B cell (primary cell): ENCODE measurements at regions not wholly inside any gene's neighbourhood (a gene's known extent, or its start where the extent isn't known, plus 50 kb on each side); places are given as distances from the start of the nearest gene placed in this dataset.
"Not testable (repeated sequence)": the region's sequence is repeated elsewhere in the genome, so short reads cannot be mapped to it uniquely, and the experiment has no call there.

Experiments used
- ATAC-seq: fragments of 200-7000 bp; cut with Tn5 transposase; one replicate; pipeline ENCODE4 v1.10.0; 2021; ENCODE audit warnings: low read depth, mild to moderate bottlenecking, moderate number of reproducible peaks, moderate library complexity
- CTCF ChIA-PET: fragments of 350-600 bp; sonication (Branson Sonifier 250); formaldehyde crosslinking; loops from one replicate; lab custom pipeline; 2021; ENCODE audit warnings: antibody characterized with exemption, inconsistent platforms; lab: Charles Lee
- POLR2A ChIA-PET: fragments of 350-600 bp; sonication (Branson Sonifier 250); formaldehyde crosslinking; loops from one replicate; lab custom pipeline; 2021; ENCODE audit warnings: antibody characterized with exemption; lab: Charles Lee
- DNase-seq: peaks from one replicate; pipeline ENCODE4 v3.0.0; 2013
- H2AFZ ChIP-seq: 2 replicates; pipeline ENCODE4 v1.6.1; 2012; ENCODE audit warnings: mild to moderate bottlenecking, low read depth, low read length; ENCODE audit not compliant: insufficient read depth, poor library complexity, severe bottlenecking
- H3K27ac ChIP-seq, 2 donors: 1 replicate in 1 of 2; 2 replicates in 1 of 2; pipeline ENCODE4 v1.5.1; 2012 to 2013; ENCODE audit warnings: low read length in 2 of 2, mild to moderate bottlenecking in 2 of 2, moderate library complexity in 1 of 2
- H3K27me3 ChIP-seq, 4 experiments: fragments of 200-600 bp in 1 of 4; sonication (generic) in 1 of 4; replicated peaks in 1 of 4; 1 replicate in 2 of 4; 2 replicates in 2 of 4; pipeline versions ENCODE4 v1.6.1 to v1.7.0; 2013 to 2016; ENCODE audit warnings: low read length in 3 of 4, mild to moderate bottlenecking in 2 of 4, mixed read lengths in 1 of 4, moderate library complexity in 1 of 4; ENCODE audit not compliant: insufficient read depth in 4 of 4, control insufficient read depth in 3 of 4; ENCODE audit errors: control extremely low read depth in 1 of 4
- H3K36me3 ChIP-seq, 2 experiments: replicated peaks in 1 of 2; 1 replicate in 1 of 2; 2 replicates in 1 of 2; pipeline versions ENCODE4 v1.6.1 to v1.7.1; 2013; ENCODE audit warnings: low read length in 1 of 2; ENCODE audit not compliant: insufficient read depth in 2 of 2, control insufficient read depth in 1 of 2; ENCODE audit errors: control extremely low read depth in 1 of 2, extremely low read depth in 1 of 2
- H3K4me1 ChIP-seq, 2 donors: fragments of 200-600 bp in 1 of 2; sonication (generic) in 1 of 2; 1 replicate in 1 of 2; 2 replicates in 1 of 2; pipeline versions ENCODE4 v1.5.1 to v1.6.1; 2013 to 2017; ENCODE audit warnings: low read length in 2 of 2; ENCODE audit not compliant: control insufficient read depth in 2 of 2, insufficient read depth in 2 of 2
- H3K4me2 ChIP-seq: replicated peaks from 2 replicates; pipeline ENCODE3; 2012; ENCODE audit warnings: mild to moderate bottlenecking, low read depth, low read length; ENCODE audit not compliant: poor library complexity, severe bottlenecking
- H3K4me3 ChIP-seq, 5 experiments: fragments of 200-600 bp in 1 of 5; sonication (generic) in 1 of 5; 1 replicate in 3 of 5; 2 replicates in 2 of 5; pipeline versions ENCODE4 v1.5.1 to v1.7.0; 2011 to 2016; ENCODE audit warnings: low read length in 4 of 5, mild to moderate bottlenecking in 4 of 5, low read depth in 2 of 5, control low read depth in 1 of 5, moderate library complexity in 1 of 5; ENCODE audit not compliant: insufficient read depth in 1 of 5; ENCODE audit errors: control extremely low read depth in 1 of 5, extremely low read depth in 1 of 5
- H3K79me2 ChIP-seq: fragments of 200-600 bp; sonication (generic); one replicate; pipeline ENCODE4 v1.6.0; 2016; ENCODE audit warnings: low read length; ENCODE audit not compliant: control insufficient read depth, insufficient read depth
- H3K9ac ChIP-seq: fragments of 200-600 bp; sonication (generic); 2 replicates; pipeline ENCODE4 v1.6.1; 2017; ENCODE audit warnings: mild to moderate bottlenecking, low read length, moderate library complexity
- H3K9me3 ChIP-seq, 3 donors: one replicate each; pipeline versions ENCODE4 v1.6.1 to v1.7.1; 2013; ENCODE audit warnings: low read length in 2 of 3; ENCODE audit not compliant: control insufficient read depth in 2 of 3, insufficient read depth in 1 of 3; ENCODE audit errors: control extremely low read depth in 1 of 3
- H4K20me1 ChIP-seq: 2 replicates; pipeline ENCODE4 v1.6.0; 2012; ENCODE audit warnings: mild to moderate bottlenecking, low read length; ENCODE audit not compliant: insufficient read depth, control insufficient read depth, poor library complexity, severe bottlenecking
- H3K27ac Mint-ChIP-seq: one replicate; pipeline ENCODE4 v1.8.0; 2021; ENCODE audit warnings: mixed read lengths
- H3K27me3 Mint-ChIP-seq: one replicate; pipeline ENCODE4 v1.8.0; 2021; ENCODE audit warnings: mixed read lengths
- H3K4me1 Mint-ChIP-seq: one replicate; pipeline ENCODE4 v1.8.0; 2021; ENCODE audit warnings: mixed read lengths
- H3K4me3 Mint-ChIP-seq: one replicate; pipeline ENCODE4 v1.8.0; 2021; ENCODE audit warnings: mixed read lengths
- H3K9me3 Mint-ChIP-seq: one replicate; pipeline ENCODE4 v1.8.0; 2022; ENCODE audit warnings: mixed read lengths; ENCODE audit not compliant: insufficient read depth
- CTCF ChIP-seq: fragments of 200-600 bp; IDR thresholded peaks from one replicate; pipeline ENCODE4 v1.8.0; 2022; ENCODE audit warnings: antibody characterized with exemption, mild to moderate bottlenecking
- EZH2 ChIP-seq: IDR thresholded peaks from 2 replicates; pipeline ENCODE4 v1.6.1; 2012; ENCODE audit warnings: borderline replicate concordance, low read depth, mild to moderate bottlenecking, moderate library complexity, low read length; ENCODE audit not compliant: insufficient read depth, poor library complexity, severe bottlenecking
- WGBS: methylation state at CpG from one replicate; pipeline ENCODE4 v1.1.5; 2013; ENCODE audit warnings: missing lambda C conversion rate; ENCODE audit not compliant: insufficient coverage; 5-methylcytosine and 5-hydroxymethylcytosine counted together
- intact Hi-C: fragments of 100-400 bp; cut with micrococcal nuclease; formaldehyde crosslinking; loops from one replicate; pipeline ENCODE4 v1.10.0; 2022

- no peak overlapping the region for H3K4me3 Mint-ChIP-seq
- no peak for DNase-seq
- H2AFZ ChIP-seq = no peak overlapping the region
- 95% methylated on average over 14 of the region's 14 CpGs for WGBS
- intact Hi-C loops = no loop called here
- H3K27ac ChIP-seq = no peak overlapping the region
- no peak for ATAC-seq
- no peaks in the 10 kb centered on the region for H3K27me3 ChIP-seq
- no peak for TF ChIP-seq EZH2
- no peak for TF ChIP-seq CTCF
- H3K27ac Mint-ChIP-seq = no peak overlapping the region
- no peaks in the 10 kb centered on the region for H3K79me2 ChIP-seq
- no peaks in the 10 kb centered on the region for H3K4me1 Mint-ChIP-seq
- peaks cover 0 to 29% (median 0%) of the 10 kb centered on the region in 3 donors for H3K9me3 ChIP-seq
- POLR2A ChIA-PET = no interaction called here
- no peak overlapping the region for H3K9ac ChIP-seq
- H3K4me1 ChIP-seq = no peaks in the 10 kb centered on the region
- no peak overlapping the region for H3K4me3 ChIP-seq
- CTCF ChIA-PET = no interaction called here
- H3K9me3 Mint-ChIP-seq = no peaks in the 10 kb centered on the region
- no peak overlapping the region for H3K4me2 ChIP-seq
- no peaks in the 10 kb centered on the region for H3K27me3 Mint-ChIP-seq
- no peaks in the 10 kb centered on the region for H3K36me3 ChIP-seq
- H4K20me1 ChIP-seq = no peaks in the 10 kb centered on the region
Observed at GRCh38 chr7:56811081-56811480, 321.2 kb downstream of the ZNF479 start.

DNA sequence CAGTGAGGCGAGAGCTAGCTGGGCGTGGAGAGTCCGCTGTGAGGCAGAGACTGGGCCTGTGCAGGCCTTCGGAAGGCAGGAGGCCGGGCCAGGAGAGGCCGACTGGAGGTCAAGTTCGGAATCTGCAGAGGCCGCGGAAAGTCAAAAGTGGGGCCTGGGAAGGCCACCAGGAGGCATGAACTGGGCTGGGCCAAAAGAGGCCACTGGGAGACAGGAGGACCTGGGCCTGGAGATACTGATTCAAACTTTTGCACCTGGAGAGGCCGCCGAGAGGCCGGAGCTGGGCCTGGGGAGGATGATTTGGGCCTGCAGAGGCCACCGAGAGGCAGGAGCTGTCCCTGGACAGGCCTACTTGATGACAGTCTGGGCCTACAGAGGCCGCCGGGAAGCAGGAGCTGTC, 321.8 kb downstream of the ZNF479 start:
- H3K79me2 ChIP-seq = no peaks in the 10 kb centered on the region
- intact Hi-C loops = no loop called here
- no peaks in the 10 kb centered on the region for H3K27me3 ChIP-seq
- no peaks in the 10 kb centered on the region for H4K20me1 ChIP-seq
- H3K36me3 ChIP-seq = no peaks in the 10 kb centered on the region
- DNase-seq = no peak
- no peak overlapping the region for H3K27ac Mint-ChIP-seq
- no peak overlapping the region for H3K4me2 ChIP-seq
- no peak overlapping the region for H3K4me3 Mint-ChIP-seq
- whole genome bisulfite sequencing = 94% methylated on average over 15 of the region's 15 CpGs
- no peak overlapping the region for H3K9ac ChIP-seq
- no peaks in the 10 kb centered on the region for H3K9me3 Mint-ChIP-seq
- ATAC-seq = no peak
- no peaks in the 10 kb centered on the region for H3K27me3 Mint-ChIP-seq
- ChIA-PET POLR2A (no interaction called here), CTCF (no interaction called here)
- no peak overlapping the region for H3K4me3 ChIP-seq
- no peak overlapping the region for H2AFZ ChIP-seq
- H3K27ac ChIP-seq = no peak overlapping the region
- no peaks in the 10 kb centered on the region for H3K4me1 Mint-ChIP-seq
- peaks cover 0 to 29% (median 0%) of the 10 kb centered on the region in 3 donors for H3K9me3 ChIP-seq
- H3K4me1 ChIP-seq = no peaks in the 10 kb centered on the region
- TF ChIP-seq CTCF (no peak), EZH2 (no peak)

DNA sequence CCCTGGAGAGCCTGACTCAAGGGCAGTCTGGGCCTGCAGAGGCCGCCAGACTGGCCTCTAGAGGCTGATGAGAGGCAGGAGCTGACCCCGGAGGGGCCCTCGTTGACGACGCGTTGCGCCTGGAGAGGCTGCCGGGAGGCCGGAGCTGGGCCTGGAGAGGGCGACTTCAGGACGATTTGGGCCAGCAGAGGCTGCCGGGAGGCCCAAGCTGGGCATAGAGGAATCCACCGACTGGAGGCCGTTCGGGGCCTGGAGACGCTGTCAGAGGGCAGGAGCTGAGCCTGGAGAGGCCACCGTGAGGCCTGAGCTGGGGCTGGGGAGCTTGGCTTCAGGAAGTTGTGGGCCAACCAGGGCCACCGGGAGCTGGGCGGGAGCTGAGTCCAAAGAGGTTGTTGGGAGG, 322.5 kb downstream of the ZNF479 start:
- CTCF ChIA-PET, H2AFZ ChIP-seq, H3K9me3 Mint-ChIP-seq, H4K20me1 ChIP-seq, H3K4me1 Mint-ChIP-seq, H3K36me3 ChIP-seq, H3K79me2 ChIP-seq, H3K27me3 ChIP-seq, POLR2A ChIA-PET, H3K4me3 Mint-ChIP-seq, H3K4me2 ChIP-seq, DNase-seq, H3K27ac Mint-ChIP-seq, intact Hi-C loops, H3K4me3 ChIP-seq, H3K27ac ChIP-seq, H3K27me3 Mint-ChIP-seq, H3K4me1 ChIP-seq, ATAC-seq, H3K9ac ChIP-seq: not testable (repeated sequence)
- 92% methylated on average over 14 of the region's 19 CpGs for WGBS
- peaks cover 0 to 27% (median 0%) of the 10 kb centered on the region in 3 donors for H3K9me3 ChIP-seq
